ENCODE measurements at regions not wholly inside any gene's neighbourhood (a gene's known extent, or its start where the extent isn't known, plus 50 kb on each side); places are given as distances from the start of the nearest gene placed in this dataset.

DNA sequence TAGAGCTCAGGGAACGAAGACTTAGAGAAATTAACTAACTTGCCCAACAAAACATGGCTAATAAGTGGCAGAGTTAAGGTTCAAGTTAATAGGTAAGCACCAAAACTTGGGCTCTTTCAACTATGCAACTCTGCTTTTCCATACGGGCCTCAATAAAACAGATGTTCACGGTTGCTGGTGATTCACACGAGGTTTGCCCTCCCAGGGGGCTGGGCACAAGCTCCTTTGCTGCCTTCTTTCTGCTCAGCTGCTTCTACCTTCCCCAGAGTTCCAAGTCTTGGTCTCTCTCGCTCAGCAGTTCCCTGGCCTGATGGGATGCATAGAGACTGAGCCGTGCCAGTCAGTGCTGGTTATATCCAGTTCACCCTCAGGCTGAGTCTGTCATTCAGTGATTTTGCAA is 217.9 kb downstream of the SREK1 start:
- CTCF ChIA-PET = interaction anchor here (0.6 kb wide), 2 partner anchors 180 to 190 kb away, joined by 3 read pairs; no protein-coding TSS in a partner anchor
- no peak overlapping the region for H3K27ac ChIP-seq
- POLR2A ChIA-PET (ENCODE audit: low non-redundant PET) = no interaction called here
- DNase-seq (ENCODE audit: low spot score) = no peak
- TF ChIP-seq, protein P1, sequence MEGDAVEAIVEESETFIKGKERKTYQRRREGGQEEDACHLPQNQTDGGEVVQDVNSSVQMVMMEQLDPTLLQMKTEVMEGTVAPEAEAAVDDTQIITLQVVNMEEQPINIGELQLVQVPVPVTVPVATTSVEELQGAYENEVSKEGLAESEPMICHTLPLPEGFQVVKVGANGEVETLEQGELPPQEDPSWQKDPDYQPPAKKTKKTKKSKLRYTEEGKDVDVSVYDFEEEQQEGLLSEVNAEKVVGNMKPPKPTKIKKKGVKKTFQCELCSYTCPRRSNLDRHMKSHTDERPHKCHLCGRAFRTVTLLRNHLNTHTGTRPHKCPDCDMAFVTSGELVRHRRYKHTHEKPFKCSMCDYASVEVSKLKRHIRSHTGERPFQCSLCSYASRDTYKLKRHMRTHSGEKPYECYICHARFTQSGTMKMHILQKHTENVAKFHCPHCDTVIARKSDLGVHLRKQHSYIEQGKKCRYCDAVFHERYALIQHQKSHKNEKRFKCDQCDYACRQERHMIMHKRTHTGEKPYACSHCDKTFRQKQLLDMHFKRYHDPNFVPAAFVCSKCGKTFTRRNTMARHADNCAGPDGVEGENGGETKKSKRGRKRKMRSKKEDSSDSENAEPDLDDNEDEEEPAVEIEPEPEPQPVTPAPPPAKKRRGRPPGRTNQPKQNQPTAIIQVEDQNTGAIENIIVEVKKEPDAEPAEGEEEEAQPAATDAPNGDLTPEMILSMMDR (conservative IDR thresholded peaks at IDR 0.05; ENCODE audit: low read depth) = no peak

DNA sequence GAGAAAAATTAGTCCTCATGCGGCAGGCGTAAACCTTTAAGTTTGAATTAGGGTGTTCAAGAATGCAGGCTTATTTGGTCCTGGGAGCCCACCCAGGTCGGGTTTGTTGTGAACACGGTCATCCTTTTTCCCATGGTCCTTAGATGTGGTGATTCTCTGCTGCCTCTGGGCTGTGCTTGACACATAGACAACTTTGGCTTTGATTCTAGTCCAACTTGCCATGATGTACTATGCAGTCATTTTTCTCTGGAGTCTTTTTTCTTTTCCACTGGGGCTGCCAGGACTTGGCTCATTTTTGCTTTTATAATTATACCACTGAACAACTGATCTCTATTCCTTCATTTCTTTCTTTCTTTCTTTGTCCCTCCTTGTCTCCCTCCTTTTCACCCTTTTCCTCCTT is 218.6 kb downstream of the SREK1 start:
- ChIA-PET POLR2A (ENCODE audit: low non-redundant PET) (no interaction called here), CTCF (no interaction called here)
- TF ChIP-seq, protein P1 (conservative IDR thresholded peaks at IDR 0.05; ENCODE audit: low read depth) = no peak
- no peak overlapping the region for H3K27ac ChIP-seq
- DNase-seq (ENCODE audit: low spot score) = no peak

DNA sequence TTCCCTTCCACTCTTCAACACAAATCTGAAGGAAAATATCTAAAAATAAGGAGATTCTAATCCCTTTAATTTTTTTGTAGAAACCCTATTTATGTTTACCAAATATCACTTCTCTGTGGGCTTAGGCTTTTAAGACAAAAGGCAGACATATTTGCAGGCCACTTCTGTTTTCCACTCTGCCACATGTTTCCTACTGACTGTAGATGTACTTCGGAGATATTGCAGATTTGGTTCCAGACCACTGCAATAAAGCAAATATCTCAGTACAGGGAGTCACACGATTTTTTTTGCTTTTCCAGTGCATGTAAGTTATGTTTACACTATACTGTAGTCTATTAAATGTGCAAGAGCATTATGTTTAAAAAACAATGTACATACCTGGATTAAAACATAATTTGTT is 219.0 kb downstream of the SREK1 start:
- CTCF ChIA-PET = no interaction called here
- TF ChIP-seq, protein P1 (conservative IDR thresholded peaks at IDR 0.05; ENCODE audit: low read depth) = no peak
- POLR2A ChIA-PET (ENCODE audit: low non-redundant PET) = no interaction called here
- DNase-seq (ENCODE audit: low spot score) = no peak
- H3K27ac ChIP-seq = no peak overlapping the region

DNA sequence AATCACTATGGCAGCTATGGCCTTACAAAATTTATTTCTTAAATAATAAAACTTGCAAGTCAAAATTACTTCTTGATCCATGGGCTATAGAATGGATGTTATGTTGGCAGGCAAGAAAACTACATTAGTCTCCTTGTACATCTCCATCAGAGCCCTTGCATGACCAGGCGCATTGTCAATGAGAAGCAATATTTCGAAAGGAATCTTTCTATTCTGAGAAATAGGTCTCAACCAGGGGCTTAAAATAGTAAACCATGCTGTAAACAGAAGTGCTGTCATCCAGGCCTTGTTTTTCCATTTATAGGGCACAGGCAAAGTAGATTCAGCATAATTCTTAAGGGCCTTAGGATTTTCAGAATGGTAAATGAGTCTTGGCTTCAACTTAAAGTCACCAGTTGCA is 220.1 kb downstream of the SREK1 start:
- ChIA-PET POLR2A (ENCODE audit: low non-redundant PET) (no interaction called here), CTCF (no interaction called here)
- no peak overlapping the region for H3K27ac ChIP-seq
- DNase-seq (ENCODE audit: low spot score) = no peak
- TF ChIP-seq, protein P1 (conservative IDR thresholded peaks at IDR 0.05; ENCODE audit: low read depth) = no peak

DNA sequence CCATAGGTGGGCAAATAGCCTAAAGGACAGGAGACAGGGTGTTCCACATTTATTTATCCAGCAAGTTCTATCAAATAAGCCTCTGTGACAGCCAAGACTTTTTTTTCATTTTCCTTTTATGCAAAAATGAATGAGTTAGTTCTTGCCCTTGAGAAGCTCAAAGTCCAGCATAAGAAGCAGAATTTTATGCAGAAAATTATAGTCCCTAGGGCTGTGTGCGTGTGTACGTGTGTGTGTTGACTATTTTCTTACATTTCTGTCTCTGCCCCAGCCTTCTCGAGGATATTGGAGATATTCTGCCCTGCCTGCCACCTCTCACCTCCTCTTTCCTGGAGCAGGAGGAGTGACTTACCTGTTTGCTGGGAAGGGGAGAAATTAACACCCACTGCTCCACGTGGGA is 221.9 kb downstream of the SREK1 start:
- no peak overlapping the region for H3K27ac ChIP-seq
- ChIA-PET CTCF (interaction anchor here (1.5 kb wide), 1 partner anchor 60 kb away, joined by 5 read pairs; no protein-coding TSS in a partner anchor), POLR2A (ENCODE audit: low non-redundant PET) (no interaction called here)
- no peak for DNase-seq (ENCODE audit: low spot score)
- TF ChIP-seq, protein P1 (conservative IDR thresholded peaks at IDR 0.05; ENCODE audit: low read depth) = no peak

DNA sequence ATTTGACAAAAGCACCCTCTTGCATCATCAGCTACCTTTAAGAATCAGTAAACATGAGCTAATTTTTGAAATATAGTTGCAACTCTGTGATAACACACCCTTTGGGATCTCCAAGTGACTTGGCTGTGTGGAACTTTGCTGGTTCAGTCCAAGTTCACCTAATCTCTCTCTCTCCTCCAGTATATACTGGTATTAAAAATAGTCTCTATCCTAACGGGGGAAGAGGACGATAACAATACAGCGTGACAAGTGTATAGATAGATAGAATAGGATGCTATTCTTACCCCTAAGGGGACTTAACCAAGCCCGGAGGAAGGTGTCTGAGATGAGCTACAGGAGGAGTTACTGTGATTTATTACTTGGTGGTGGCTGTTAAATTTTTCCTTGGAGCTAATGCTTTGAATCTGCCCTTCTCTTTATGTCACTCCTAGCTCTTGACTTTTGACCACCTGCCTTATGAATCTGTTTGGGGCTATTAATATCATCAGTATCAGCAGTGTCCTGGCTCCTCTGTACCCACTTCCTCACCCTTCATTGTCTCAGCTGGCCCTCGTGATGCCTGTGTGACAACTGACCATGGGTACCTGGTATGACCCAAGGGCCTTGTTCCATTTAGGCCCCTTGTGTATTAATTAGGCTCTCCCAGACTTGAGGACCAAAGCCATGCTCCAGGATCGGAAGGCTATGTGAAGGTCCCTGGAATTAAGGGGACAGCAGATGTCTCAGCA is 223.9 kb downstream of the SREK1 start:
- CTCF ChIA-PET = no interaction called here
- TF ChIP-seq, protein P1 (conservative IDR thresholded peaks at IDR 0.05; ENCODE audit: low read depth) = no peak
- H3K27ac ChIP-seq = no peak overlapping the region
- no peak for DNase-seq (ENCODE audit: low spot score)
- POLR2A ChIA-PET (ENCODE audit: low non-redundant PET) = no interaction called here

All from RWPE1 (cell line).